ENCODE measurements at regions not wholly inside any gene's neighbourhood (a gene's known extent, or its start where the extent isn't known, plus 50 kb on each side); places are given as distances from the start of the nearest gene placed in this dataset.
"Not testable (repeated sequence)": the region's sequence is repeated elsewhere in the genome, so short reads cannot be mapped to it uniquely, and the experiment has no call there.

DNA sequence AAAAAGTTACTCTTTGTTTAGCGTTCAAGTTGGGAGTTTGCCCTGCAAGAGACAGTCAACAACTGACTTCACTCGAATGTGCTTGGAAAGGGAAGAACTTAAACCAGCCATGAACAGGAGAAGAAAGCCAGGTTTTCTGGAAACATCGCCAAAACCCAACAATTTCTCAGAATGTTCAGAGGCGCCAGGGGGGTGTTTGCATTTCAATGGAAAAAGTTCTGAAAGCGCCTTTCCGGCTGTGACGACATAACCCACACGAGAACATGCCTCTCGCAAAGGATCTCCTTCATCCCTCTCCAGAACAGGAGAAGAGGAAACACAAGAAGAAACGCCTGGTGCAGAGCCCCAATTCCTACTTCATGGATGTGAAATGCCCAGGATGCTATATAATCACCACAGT, 78.1 kb upstream of the ADGRA3 start:
- intact Hi-C loops (cut with DNase I), result no loop called here
- ATAC-seq (no peak), DNase-seq (no peak)
- H3K36me3 ChIP-seq, result no peaks in the 10 kb centered on the region
- no peaks in the 10 kb centered on the region for H3K27me3 ChIP-seq
- H3K9me3 ChIP-seq, result no peaks in the 10 kb centered on the region
- H3K4me1 ChIP-seq, result no peaks in the 10 kb centered on the region
- 86% methylated on average over 10 of the region's 10 CpGs for WGBS (ENCODE audit: insufficient coverage, low coverage, low lambda C conversion rate, missing lambda C conversion rate)
- no peak for TF ChIP-seq POLR2A (IDR thresholded peaks at IDR 0.05)
- TF ChIP-seq, protein P1, sequence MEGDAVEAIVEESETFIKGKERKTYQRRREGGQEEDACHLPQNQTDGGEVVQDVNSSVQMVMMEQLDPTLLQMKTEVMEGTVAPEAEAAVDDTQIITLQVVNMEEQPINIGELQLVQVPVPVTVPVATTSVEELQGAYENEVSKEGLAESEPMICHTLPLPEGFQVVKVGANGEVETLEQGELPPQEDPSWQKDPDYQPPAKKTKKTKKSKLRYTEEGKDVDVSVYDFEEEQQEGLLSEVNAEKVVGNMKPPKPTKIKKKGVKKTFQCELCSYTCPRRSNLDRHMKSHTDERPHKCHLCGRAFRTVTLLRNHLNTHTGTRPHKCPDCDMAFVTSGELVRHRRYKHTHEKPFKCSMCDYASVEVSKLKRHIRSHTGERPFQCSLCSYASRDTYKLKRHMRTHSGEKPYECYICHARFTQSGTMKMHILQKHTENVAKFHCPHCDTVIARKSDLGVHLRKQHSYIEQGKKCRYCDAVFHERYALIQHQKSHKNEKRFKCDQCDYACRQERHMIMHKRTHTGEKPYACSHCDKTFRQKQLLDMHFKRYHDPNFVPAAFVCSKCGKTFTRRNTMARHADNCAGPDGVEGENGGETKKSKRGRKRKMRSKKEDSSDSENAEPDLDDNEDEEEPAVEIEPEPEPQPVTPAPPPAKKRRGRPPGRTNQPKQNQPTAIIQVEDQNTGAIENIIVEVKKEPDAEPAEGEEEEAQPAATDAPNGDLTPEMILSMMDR (IDR thresholded peaks at IDR 0.05), result no peak
- no peak overlapping the region for H3K27ac ChIP-seq
- no peak overlapping the region for H3K4me3 ChIP-seq

- H3K27me3 ChIP-seq, result no peaks in the 10 kb centered on the region
- H3K27ac ChIP-seq, result no peak overlapping the region
- no peaks in the 10 kb centered on the region for H3K36me3 ChIP-seq
- no peak for ATAC-seq
- H3K4me3 ChIP-seq, result no peak overlapping the region
- WGBS (ENCODE audit: insufficient coverage, low coverage, low lambda C conversion rate, missing lambda C conversion rate), result 43% methylated on average over 3 of the region's 3 CpGs
- no peak for DNase-seq
- TF ChIP-seq, protein P1 (IDR thresholded peaks at IDR 0.05), result no peak
- no peak for TF ChIP-seq POLR2A (IDR thresholded peaks at IDR 0.05)
- intact Hi-C loops (cut with DNase I), result no loop called here
- H3K9me3 ChIP-seq, result no peaks in the 10 kb centered on the region
- no peaks in the 10 kb centered on the region for H3K4me1 ChIP-seq
Measured at GRCh38 chr4:22595684-22596083, 79.8 kb upstream of the ADGRA3 start.

DNA sequence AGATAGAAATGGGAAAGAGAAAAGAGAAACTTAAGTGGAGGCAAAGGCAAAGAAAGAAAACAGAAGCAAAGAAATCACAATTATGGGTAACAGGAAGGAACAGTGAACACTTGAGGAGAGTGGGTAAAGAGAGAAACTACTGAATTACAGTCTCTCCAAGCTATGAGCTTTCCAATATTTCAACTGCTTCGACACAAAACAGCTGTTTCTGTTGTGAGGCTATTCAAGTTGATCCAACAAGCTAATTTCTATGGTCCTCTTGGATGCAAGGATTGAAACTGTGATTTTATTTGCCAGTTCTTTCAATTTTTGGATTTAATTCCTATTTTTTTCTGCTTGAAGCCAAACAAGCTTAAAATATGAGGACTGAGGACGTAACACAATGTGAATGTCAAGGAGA, 80.5 kb upstream of the ADGRA3 start:
- Histone ChIP-seq H3K27me3 (no peaks in the 10 kb centered on the region), H3K9me3 (no peaks in the 10 kb centered on the region), H3K27ac (no peak overlapping the region), H3K36me3 (no peaks in the 10 kb centered on the region), H3K4me3 (no peak overlapping the region), H3K4me1 (no peaks in the 10 kb centered on the region)
- ATAC-seq, result no peak
- no peak for DNase-seq
- WGBS (ENCODE audit: insufficient coverage, low coverage, low lambda C conversion rate, missing lambda C conversion rate), result 50% methylated on average over 2 of the region's 2 CpGs
- intact Hi-C loops (cut with DNase I), result no loop called here
- TF ChIP-seq, protein P1 (IDR thresholded peaks at IDR 0.05), result no peak
- TF ChIP-seq POLR2A (IDR thresholded peaks at IDR 0.05), result no peak

- ATAC-seq, result no peak
- intact Hi-C loops (cut with DNase I), result no loop called here
Measured at GRCh38 chr4:22597471-22597870, 81.6 kb upstream of the ADGRA3 start.

GRCh38 chr4:22598113-22599047, 82.5 kb upstream of the ADGRA3 start:
- H3K4me1 ChIP-seq; H3K27ac ChIP-seq; H3K9me3 ChIP-seq; H3K36me3 ChIP-seq; H3K4me3 ChIP-seq; ATAC-seq; DNase-seq; intact Hi-C loops (cut with DNase I); H3K27me3 ChIP-seq: not testable (repeated sequence)
- 59% methylated on average over 5 of the region's 8 CpGs for whole genome bisulfite sequencing (ENCODE audit: insufficient coverage, low coverage, low lambda C conversion rate, missing lambda C conversion rate)

More at GRCh38 chr4:22597471-22597870, 81.6 kb upstream of the ADGRA3 start:
- no peaks in the 10 kb centered on the region for H3K4me1 ChIP-seq
- no peaks in the 10 kb centered on the region for H3K36me3 ChIP-seq
- no peak overlapping the region for H3K27ac ChIP-seq
- 80% methylated on average over 5 of the region's 5 CpGs for WGBS (ENCODE audit: insufficient coverage, low coverage, low lambda C conversion rate, missing lambda C conversion rate)
- no peaks in the 10 kb centered on the region for H3K27me3 ChIP-seq
- H3K9me3 ChIP-seq, result no peaks in the 10 kb centered on the region
- TF ChIP-seq, protein P1 (IDR thresholded peaks at IDR 0.05), result no peak
- no peak for TF ChIP-seq POLR2A (IDR thresholded peaks at IDR 0.05)
- DNase-seq, result no peak
- no peak overlapping the region for H3K4me3 ChIP-seq

DNA sequence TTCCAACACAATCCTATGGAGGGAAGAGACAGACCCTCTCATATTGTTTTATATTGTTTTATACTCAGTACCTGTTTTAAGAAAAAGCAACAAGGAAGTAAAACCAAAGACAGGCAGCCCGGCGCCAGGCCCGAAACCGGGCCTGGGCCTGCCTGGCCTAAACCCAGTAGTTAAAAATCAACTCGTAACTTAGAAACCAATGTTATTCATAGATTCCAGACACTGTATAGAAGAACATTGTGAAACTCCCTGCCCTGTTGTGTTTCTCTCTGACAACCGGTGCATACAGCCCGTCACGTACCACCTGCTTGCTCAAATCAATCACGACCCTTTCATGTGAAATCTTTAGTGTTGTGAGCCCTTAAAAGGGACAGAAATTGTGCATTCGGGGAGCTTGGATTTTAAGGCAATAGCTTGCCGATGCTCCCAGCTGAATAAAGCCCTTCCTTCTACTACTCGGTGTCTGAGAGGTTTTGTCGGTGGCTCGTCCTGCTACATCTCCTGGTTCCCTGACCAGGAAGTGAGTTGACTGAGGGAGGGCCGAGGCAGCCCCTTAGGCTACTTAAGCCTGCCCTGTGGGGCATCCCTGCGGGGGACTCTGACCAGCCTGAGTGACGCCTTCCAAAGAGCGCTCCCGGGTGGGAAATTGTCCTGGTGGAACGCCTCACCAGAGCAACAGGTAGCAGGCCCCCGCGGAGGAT, 83.5 kb upstream of the ADGRA3 start:
- intact Hi-C loops (cut with DNase I); ATAC-seq: not testable (repeated sequence)

GRCh38 chr4:22599929-22600432, 84.1 kb upstream of the ADGRA3 start:
- not testable (repeated sequence) for DNase-seq, H3K36me3 ChIP-seq, H3K4me1 ChIP-seq, H3K27ac ChIP-seq, H3K4me3 ChIP-seq, H3K9me3 ChIP-seq, H3K27me3 ChIP-seq, ATAC-seq
- 82% methylated on average over 4 of the region's 8 CpGs for WGBS (ENCODE audit: insufficient coverage, low coverage, low lambda C conversion rate, missing lambda C conversion rate)
- intact Hi-C loops (cut with DNase I), result loop anchor here in 1 of 2 donors (10.0 kb wide), 1 partner anchor 185 kb away; no protein-coding TSS in a partner anchor

More for the DNA sequence above, 83.5 kb upstream of the ADGRA3 start:
- H3K4me3 ChIP-seq, H3K9me3 ChIP-seq, H3K4me1 ChIP-seq, H3K27me3 ChIP-seq, H3K27ac ChIP-seq, H3K36me3 ChIP-seq, DNase-seq: not testable (repeated sequence)
- WGBS (ENCODE audit: insufficient coverage, low coverage, low lambda C conversion rate, missing lambda C conversion rate), result 75% methylated on average over 11 of the region's 22 CpGs

Measured in right lobe of liver (tissue), 6 donors.